ENCODE measurements at regions not wholly inside any gene's neighbourhood (a gene's known extent, or its start where the extent isn't known, plus 50 kb on each side); places are given as distances from the start of the nearest gene placed in this dataset.

DNA sequence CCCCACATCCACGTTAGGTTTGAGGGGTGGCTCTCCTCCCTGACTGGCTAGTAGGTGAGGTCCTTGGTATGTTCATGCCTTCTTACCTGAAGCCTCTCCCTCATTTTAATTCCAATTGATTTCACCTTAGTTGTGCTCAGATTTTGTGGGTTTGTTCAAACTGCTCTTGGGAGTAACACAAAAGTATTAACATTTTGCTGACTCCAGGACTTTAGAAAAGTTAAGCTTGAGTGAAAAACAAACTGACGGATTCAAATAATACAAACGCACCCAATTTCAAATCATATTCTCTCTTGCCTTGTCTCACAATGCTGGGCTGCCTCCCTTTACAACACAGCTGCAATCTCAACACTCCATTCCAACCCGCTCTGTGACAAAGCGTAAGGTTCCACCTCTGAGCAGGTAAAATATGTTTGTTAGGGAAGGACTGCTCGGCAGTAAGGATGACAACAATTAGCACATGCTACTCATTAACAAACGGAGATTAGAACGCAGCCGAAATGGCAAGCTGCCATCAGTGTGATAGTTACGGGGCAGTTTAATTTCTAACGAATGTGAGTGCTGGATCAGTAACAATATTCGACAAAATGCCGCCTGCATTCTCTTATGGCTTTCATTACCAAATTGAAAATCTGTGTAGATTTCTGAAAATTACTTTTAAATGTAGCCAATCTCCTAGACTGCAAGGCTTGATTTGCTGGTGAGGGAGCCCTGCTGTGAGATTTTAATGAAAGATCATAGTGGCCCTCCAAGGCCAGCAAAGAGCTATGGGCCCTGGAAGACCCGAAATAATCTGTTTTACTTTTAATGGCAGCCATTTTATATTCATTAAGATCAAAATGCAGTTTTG, 730.6 kb upstream of the FANCL start:
- DNase-seq, result no peak

- DNase-seq, result no peak
Observed at GRCh38 chr2:58970365-58970764, 729.2 kb upstream of the FANCL start.

GRCh38 chr2:58968885-58969284, 727.8 kb upstream of the FANCL start:
- no peak for DNase-seq

DNA sequence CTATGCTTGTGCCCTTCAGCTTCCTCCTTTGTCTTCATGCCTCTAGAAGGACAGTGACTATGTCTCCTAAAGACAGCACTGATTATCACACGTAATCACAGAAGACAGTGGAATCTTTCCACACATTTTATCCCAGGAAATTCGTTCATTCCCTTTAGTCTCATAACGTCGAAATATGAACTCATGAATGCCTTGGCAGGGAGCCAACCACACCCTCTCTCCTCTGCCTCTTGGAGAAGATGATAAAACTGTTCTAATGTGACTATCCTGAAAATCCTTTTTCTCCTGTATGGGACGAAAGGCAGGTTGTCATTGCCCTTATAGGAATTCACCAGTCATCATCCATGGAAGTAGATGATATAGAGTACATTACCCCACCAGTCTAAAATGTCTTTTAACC, 726.6 kb upstream of the FANCL start:
- DNase-seq, result no peak

DNA sequence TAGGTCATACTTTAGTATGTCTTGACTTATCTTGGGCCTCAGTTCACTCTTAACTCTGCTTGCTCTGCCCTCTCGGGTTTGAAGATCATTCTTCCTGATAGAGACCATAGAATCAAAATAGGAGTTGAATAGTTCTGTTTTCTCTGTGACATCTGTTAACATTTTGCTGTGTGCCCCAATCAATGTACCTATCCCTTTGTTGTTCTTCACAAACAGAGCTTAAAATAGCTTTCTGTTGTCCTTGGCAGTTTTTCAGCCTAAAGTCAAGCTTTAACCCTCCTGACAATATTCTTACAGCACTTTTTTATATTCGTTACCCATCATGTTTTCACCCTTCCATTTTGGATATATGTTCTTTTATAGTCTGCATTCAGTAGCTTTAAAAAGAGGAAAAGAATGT, 724.5 kb upstream of the FANCL start:
- DNase-seq, result no peak

DNA sequence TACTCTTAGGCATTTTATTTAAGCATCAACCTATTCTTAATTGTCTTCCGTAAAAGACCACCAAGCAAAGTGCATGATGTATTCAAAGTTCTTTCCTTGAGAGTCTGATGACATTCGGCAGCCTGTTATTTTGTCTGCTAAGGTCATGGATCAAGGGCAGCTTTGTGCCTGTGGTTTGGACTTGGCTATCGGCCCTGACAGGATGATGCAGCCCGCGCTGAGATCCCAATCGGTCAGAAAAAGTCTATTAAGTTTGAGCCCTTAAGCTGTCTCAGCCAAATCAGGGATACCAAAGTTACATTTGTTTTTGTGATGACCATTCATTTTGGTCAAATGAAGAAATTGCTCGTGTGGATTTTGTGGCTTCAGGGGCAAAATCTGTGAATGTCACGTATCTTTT, 718.9 kb upstream of the FANCL start:
- DNase-seq, result no peak

DNA sequence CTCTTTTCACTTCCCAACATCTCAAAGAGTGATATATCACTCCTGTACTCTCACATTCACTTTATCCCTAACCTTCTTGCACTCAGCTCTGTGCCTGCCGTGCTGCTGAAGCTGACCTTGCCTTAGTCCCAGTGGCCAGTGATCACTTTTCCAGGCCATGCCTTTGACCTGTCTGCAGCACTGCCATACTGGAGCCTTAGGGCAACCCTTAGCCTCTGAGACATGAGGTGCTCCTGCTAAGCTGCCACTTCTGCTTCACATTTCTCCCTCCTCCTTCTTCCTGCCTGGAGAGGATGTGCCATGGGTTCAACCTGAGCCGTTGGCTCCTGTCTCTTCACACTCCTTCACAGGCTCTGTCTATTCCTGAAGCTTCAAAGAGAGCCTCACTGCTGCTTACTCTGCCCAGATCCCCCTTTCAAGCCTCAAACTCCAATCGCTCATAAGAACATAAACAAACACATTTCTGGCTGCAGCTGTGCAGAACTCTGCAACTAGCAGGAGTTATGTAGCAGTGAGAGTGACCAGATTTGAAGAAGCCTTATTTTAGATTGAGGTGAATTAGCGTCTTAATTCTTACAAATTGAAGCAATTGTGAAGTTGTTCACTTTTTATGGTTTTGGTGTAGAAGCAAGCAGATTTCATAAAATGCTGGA, 716.2 kb upstream of the FANCL start:
- no peak for DNase-seq

GRCh38 chr2:58954880-58955385, 713.8 kb upstream of the FANCL start:
- DNase-seq, result no peak

DNA sequence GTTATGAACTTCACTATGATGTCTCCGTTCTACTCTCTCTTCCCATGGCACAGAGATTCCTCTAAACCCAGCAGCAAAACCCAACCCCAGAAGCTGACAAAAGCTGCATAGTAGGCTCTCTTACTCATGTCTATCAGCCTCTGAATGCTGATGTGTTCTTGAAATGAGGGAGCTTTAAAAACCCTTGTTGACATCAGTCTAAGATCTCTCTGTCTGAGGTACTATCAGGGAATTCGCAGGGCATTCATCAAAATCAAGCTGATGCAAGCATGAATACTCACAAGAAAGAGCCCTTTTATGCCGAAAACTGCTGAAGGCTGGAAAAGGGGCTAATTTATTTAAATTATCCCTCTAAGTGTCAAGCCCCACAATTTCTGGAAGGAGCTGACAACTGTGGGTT, 710.6 kb upstream of the FANCL start:
- DNase-seq, result no peak

DNA sequence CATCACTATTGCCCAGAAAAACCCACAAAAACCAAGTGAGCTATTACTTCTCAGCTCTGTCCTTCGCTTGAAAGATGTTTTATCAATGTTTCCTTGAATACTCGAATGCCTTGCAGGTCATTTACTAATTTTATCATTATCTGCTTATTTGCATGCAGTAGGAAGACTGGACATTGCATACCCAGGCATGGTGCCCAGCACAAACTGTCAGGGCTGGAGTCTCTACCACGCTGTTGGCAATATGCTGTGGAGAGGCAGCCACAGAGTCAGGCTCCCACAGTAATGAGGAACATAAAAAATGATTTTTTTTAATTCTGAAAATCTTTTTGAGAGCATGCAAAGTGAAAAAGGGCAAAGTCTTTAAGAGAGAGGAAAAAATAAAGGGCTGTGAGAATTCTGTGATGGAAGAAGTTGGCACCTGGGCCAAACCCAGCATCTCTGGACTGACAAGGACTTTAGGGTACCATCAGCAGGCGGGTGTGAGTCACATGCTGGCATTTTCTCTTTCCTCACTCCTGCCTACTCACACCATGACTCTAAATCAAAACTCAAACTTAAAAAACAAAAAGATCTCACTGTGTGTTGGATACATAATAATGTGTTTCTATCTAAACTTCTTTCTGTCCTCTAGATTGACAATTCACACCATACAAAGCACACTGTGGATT, 709.8 kb upstream of the FANCL start:
- DNase-seq, result no peak

GRCh38 chr2:58939388-58939787, 698.3 kb upstream of the FANCL start:
- no peak for DNase-seq

DNA sequence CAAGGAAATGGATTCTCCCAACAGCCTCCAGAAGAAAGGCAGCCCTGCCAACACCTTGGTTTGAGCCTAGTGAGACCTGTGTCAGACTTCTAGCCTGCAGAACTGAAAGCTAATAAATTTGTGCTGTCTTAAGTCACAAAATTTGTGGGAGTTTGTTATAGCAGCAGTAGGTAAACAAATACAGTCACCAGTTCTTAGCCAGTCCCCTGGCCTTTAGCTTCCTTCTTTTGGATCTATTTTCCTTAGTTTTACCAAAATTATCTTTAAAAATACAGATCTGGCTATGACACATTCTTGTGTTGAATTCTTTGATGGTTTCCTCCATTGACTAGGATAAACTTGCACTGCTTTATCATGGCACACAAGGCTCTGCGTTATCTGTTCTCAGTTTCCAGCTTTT, 697.9 kb upstream of the FANCL start:
- no peak for DNase-seq

- no peak for DNase-seq
Observed at GRCh38 chr2:58932801-58933200, 691.7 kb upstream of the FANCL start.

DNA sequence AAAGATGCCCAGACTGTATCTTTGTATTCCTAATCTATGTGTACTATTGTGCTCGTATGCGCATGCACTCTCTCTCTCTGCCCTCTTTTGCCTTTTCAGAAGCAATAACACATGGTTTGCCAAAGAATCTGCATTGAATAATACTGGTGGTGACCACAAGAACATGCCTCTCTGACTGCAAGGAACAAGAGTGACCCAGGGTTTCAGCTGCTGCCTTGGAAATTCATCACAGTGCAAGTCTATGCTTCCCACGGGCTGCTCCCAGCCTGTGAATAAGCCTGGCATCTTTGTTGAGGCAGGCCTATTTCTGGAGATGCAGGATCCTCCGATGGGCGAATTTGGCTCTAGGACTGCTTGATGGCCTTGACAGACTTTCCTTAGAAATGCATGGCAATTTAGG, 689.4 kb upstream of the FANCL start:
- no peak for DNase-seq

DNA sequence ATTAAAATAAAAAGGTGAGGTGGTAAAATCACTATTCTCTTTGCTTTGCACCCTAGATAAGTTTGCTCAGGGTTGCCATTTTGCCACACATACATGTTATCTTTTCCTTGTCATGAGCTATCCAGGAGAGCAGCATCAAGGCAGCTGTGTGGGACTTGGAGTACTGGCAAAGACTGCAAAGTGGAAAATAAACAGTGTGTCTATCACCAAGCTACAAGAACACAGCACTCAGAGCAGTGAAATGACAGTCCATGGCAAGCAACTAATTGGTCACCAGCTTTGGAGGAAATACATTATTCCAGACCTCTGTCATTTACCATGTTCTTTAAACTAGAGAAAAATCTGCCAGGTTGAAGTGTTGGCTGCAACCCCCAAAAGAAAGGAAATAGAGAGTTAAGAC, 687.8 kb upstream of the FANCL start:
- DNase-seq, result no peak

GRCh38 chr2:58928391-58928790, 687.3 kb upstream of the FANCL start:
- no peak for DNase-seq

GRCh38 chr2:58926112-58926511, 685.0 kb upstream of the FANCL start:
- no peak for DNase-seq

GRCh38 chr2:58925676-58926081, 684.6 kb upstream of the FANCL start:
- DNase-seq, result no peak

GRCh38 chr2:58923869-58924268, 682.7 kb upstream of the FANCL start:
- no peak for DNase-seq

DNA sequence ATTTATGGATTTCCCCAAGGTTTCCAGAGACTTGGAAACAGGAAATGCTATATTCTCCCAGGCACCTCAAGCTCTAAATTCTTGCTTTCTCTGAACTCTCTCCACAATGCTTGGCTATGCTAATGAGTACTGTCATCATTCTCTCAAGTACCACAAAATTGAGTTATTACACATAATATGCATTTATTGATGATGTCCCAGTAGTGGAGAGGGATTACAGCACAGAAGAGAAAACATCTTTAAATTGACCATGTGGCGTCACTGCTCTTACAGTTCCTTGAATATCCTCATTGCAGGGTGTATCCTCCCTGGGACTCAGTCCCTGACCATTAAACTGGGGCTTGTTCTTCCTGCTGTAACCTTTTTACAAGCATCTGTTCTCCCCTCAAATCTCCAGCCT, 681.1 kb upstream of the FANCL start:
- DNase-seq, result no peak

GRCh38 chr2:58921676-58922075, 680.6 kb upstream of the FANCL start:
- DNase-seq, result no peak

- no peak for DNase-seq
Observed at GRCh38 chr2:58920001-58920400, 678.9 kb upstream of the FANCL start.

GRCh38 chr2:58919316-58919715, 678.2 kb upstream of the FANCL start:
- DNase-seq, result no peak

- no peak for DNase-seq
Observed at GRCh38 chr2:58918141-58918540, 677.0 kb upstream of the FANCL start.
